ENCODE measurements at regions not wholly inside any gene's neighbourhood (a gene's known extent, or its start where the extent isn't known, plus 50 kb on each side); places are given as distances from the start of the nearest gene placed in this dataset.

DNA sequence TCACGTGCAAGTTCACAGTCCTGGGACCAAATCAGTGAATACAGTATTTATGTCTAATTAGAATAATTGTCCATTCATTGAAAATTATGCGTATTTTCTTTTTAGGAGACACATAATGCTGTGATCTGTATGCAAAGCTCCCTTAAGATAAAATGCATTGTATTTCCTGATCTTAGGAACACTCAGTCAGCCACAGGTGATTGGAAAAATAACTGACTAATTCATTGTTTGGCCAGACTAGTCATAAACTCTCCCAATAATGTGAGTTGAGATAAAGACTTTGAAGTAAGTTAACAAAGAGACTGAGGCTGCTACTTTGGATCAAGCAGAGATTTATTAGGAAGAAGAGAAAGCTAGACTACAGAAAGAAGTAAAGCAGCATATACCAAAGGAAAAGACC lies 182.2 kb downstream of the GNAI1 start:
- H3K27me3 Mint-ChIP-seq (ENCODE audit: insufficient read depth), result no peaks in the 10 kb centered on the region
- no peaks in the 10 kb centered on the region for H3K36me3 Mint-ChIP-seq (ENCODE audit: low read depth)
- TF ChIP-seq, protein P1, sequence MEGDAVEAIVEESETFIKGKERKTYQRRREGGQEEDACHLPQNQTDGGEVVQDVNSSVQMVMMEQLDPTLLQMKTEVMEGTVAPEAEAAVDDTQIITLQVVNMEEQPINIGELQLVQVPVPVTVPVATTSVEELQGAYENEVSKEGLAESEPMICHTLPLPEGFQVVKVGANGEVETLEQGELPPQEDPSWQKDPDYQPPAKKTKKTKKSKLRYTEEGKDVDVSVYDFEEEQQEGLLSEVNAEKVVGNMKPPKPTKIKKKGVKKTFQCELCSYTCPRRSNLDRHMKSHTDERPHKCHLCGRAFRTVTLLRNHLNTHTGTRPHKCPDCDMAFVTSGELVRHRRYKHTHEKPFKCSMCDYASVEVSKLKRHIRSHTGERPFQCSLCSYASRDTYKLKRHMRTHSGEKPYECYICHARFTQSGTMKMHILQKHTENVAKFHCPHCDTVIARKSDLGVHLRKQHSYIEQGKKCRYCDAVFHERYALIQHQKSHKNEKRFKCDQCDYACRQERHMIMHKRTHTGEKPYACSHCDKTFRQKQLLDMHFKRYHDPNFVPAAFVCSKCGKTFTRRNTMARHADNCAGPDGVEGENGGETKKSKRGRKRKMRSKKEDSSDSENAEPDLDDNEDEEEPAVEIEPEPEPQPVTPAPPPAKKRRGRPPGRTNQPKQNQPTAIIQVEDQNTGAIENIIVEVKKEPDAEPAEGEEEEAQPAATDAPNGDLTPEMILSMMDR (IDR thresholded peaks at IDR 0.05), result no peak
- no peaks in the 10 kb centered on the region for H3K9me3 Mint-ChIP-seq
- no peak for DNase-seq
- H3K4me1 Mint-ChIP-seq (ENCODE audit: low read depth), result peaks cover 22% of the 10 kb centered on the region
- H3K4me3 Mint-ChIP-seq, result no peak overlapping the region
- no peak overlapping the region for H3K27ac Mint-ChIP-seq

DNA sequence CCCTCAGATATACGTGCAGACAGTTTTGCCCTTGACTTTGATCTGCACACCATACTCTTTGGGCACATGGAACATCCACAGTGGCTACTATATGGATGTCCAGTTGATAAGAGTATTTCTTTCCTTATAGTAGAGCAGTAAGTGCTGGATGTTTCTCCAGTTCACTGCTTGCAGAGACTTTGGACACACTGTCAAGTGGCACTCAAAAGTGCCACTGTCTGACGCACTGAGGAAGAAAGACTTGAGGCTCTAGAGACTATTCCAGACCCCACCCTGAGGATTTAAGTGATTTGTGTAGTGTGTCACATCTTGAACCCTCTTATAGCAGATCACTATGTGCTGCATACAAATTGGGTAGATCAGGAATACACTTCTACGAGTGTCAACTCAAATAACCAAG lies 179.1 kb downstream of the GNAI1 start:
- H3K4me1 Mint-ChIP-seq (ENCODE audit: low read depth), result peaks cover 45% of the 10 kb centered on the region
- no peak overlapping the region for H3K27ac Mint-ChIP-seq
- TF ChIP-seq, protein P1 (IDR thresholded peaks at IDR 0.05), result no peak
- DNase-seq, result no peak
- H3K27me3 Mint-ChIP-seq (ENCODE audit: insufficient read depth), result no peaks in the 10 kb centered on the region
- no peak overlapping the region for H3K4me3 Mint-ChIP-seq
- H3K9me3 Mint-ChIP-seq, result no peaks in the 10 kb centered on the region
- 0 out of 2 replicates have a peak, but pooled peaks cover 6% of the 10 kb centered on the region for H3K36me3 Mint-ChIP-seq (ENCODE audit: low read depth)

DNA sequence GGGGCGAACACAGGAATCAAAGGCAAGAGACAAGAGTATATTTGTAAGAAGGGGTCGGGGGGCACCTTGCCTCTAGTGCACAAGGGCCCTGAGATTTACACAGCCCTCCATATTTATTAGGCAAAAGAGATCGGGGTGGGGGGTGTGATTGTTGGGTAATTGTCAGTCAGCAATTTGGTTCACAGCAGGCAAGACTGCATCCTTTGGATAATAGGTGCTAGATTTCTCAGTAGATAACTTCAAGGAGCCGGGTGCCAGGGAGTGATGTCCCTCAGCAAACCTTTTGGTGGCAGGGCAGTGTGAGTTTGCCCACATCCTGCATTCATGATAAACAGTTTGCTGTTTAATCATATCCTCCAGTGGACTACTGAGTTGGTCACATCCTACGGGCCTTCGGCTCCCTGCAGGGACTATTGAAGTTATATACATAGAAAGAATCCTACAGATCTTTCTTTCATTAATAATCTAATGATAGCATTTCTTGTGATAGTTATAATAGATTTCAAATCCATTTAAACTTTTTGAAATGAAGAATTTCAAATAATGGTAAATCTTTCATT lies 178.5 kb downstream of the GNAI1 start:
- no peak overlapping the region for H3K4me3 Mint-ChIP-seq
- peak overlapping the region; percentile 97 for H3K27ac Mint-ChIP-seq
- H3K27me3 Mint-ChIP-seq (ENCODE audit: insufficient read depth), result no peaks in the 10 kb centered on the region
- no peaks in the 10 kb centered on the region for H3K9me3 Mint-ChIP-seq
- H3K4me1 Mint-ChIP-seq (ENCODE audit: low read depth), result peaks cover 45% of the 10 kb centered on the region
- no peak for DNase-seq
- TF ChIP-seq, protein P1 (IDR thresholded peaks at IDR 0.05), result no peak
- H3K36me3 Mint-ChIP-seq (ENCODE audit: low read depth), result 0 out of 2 replicates have a peak, but pooled peaks cover 6% of the 10 kb centered on the region

DNA sequence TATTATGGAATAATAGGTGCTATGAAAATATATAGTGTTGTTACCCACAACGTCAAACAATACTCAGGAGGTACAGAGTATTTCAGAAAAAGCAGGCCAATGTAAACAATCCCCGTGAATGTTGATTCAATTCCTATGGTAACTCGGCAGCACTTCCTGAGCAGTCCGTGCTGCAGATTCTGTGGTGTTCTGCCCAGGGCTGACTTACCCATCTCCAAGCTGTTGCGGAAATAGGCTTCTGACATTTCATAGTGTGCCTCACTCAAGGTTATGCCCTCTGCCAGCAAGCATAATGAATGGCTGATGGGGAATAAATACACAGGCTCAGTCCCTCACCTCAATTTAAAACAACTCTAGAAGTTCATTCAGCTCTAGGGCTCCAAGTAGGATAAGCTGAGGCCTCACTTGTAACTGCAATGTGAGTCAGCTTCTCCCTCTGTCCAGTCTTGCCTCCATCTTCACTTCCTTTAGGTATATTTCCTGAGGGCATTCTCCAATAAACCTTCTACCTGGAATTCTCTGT lies 177.6 kb downstream of the GNAI1 start:
- TF ChIP-seq, protein P1 (IDR thresholded peaks at IDR 0.05), result peak; percentile 7; the same call in 1 of the 2 replicates
- Mint-ChIP-seq H3K27me3 (ENCODE audit: insufficient read depth) (no peaks in the 10 kb centered on the region), H3K27ac (peak overlapping the region; percentile 97), H3K4me3 (peak overlapping the region; percentile 61), H3K9me3 (no peaks in the 10 kb centered on the region), H3K36me3 (ENCODE audit: low read depth) (0 out of 2 replicates have a peak, but pooled peaks cover 6% of the 10 kb centered on the region), H3K4me1 (ENCODE audit: low read depth) (peaks cover 52% of the 10 kb centered on the region)
- peak; percentile 90 for DNase-seq

DNA sequence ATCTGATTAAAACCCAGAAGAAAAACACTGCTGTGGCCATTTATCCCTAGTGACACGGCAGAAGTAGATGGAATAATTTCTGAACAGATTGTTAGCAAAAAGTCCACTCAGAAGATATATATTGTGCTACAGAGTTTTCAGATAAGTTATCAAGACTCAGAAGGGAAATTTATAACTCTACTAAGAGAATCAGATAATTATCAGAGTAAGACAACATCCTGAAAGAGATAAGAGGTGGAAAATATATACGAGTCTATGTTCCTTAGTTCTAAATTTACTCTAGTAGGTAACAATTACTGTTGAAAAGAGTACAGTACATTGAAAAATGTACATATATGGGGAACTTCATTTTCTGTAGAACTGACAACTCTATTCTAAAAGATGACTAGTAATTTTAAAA lies 176.7 kb downstream of the GNAI1 start:
- H3K9me3 Mint-ChIP-seq, result no peaks in the 10 kb centered on the region
- no peak overlapping the region for H3K4me3 Mint-ChIP-seq
- 0 out of 2 replicates have a peak, but pooled peaks cover 6% of the 10 kb centered on the region for H3K36me3 Mint-ChIP-seq (ENCODE audit: low read depth)
- H3K4me1 Mint-ChIP-seq (ENCODE audit: low read depth), result peaks cover 59% of the 10 kb centered on the region
- TF ChIP-seq, protein P1 (IDR thresholded peaks at IDR 0.05), result no peak
- DNase-seq, result no peak
- H3K27ac Mint-ChIP-seq, result peak overlapping the region; percentile 97
- H3K27me3 Mint-ChIP-seq (ENCODE audit: insufficient read depth), result no peaks in the 10 kb centered on the region
